Parathyroid adenoma (tissue), 2 donors: ENCODE measurements at regions not wholly inside any gene's neighbourhood (a gene's known extent, or its start where the extent isn't known, plus 50 kb on each side); places are given as distances from the start of the nearest gene placed in this dataset.
"Not testable (repeated sequence)": the region's sequence is repeated elsewhere in the genome, so short reads cannot be mapped to it uniquely, and the experiment has no call there.

Experiments
- H2AFZ ChIP-seq: fragments of 300-600 bp; sonication (generic); one replicate; pipeline ENCODE4 v1.7.0; 2017; ENCODE audit warnings: antibody characterized with exemption, mild to moderate bottlenecking
- H3K27ac ChIP-seq: fragments of 300-600 bp; sonication (generic); one replicate; pipeline ENCODE4 v1.7.0; 2017
- H3K27me3 ChIP-seq: fragments of 300-600 bp; sonication (generic); one replicate; pipeline ENCODE4 v1.7.0; 2017; ENCODE audit warnings: low read length; ENCODE audit not compliant: control insufficient read depth, insufficient read depth
- H3K36me3 ChIP-seq: fragments of 300-600 bp; sonication (generic); one replicate; pipeline ENCODE4 v1.7.0; 2017; ENCODE audit warnings: low read length; ENCODE audit not compliant: control insufficient read depth, insufficient read depth
- H3K4me1 ChIP-seq: fragments of 300-600 bp; sonication (generic); one replicate; pipeline ENCODE4 v1.7.0; 2017; ENCODE audit warnings: control low read depth
- H3K4me2 ChIP-seq: fragments of 300-600 bp; sonication (generic); one replicate; pipeline ENCODE4 v1.7.0; 2017; ENCODE audit warnings: low read length
- H3K4me3 ChIP-seq: fragments of 300-600 bp; sonication (generic); one replicate; pipeline ENCODE4 v1.7.0; 2017; ENCODE audit warnings: low read depth, low read length
- H3K79me2 ChIP-seq: fragments of 300-600 bp; sonication (generic); one replicate; pipeline ENCODE4 v1.7.0; 2017; ENCODE audit warnings: control low read depth
- H3K9ac ChIP-seq: fragments of 300-600 bp; sonication (generic); one replicate; pipeline ENCODE4 v1.7.0; 2017; ENCODE audit warnings: mild to moderate bottlenecking
- H3K9me3 ChIP-seq: fragments of 300-600 bp; sonication (generic); one replicate; pipeline ENCODE4 v1.7.0; 2017; ENCODE audit warnings: low read length; ENCODE audit not compliant: control insufficient read depth
- CTCF ChIP-seq: fragments of 300-600 bp; sonication (generic); IDR thresholded peaks from one replicate; pipeline ENCODE4 v1.7.0; 2017; ENCODE audit warnings: antibody characterized with exemption, mild to moderate bottlenecking
- donor health status: primary hyperparathyroidism.

- no peaks in the 10 kb centered on the region for H3K36me3 ChIP-seq
- H3K27me3 ChIP-seq, result no peaks in the 10 kb centered on the region
- no peak overlapping the region for H3K4me2 ChIP-seq
- H3K4me3 ChIP-seq, result no peak overlapping the region
- no peaks in the 10 kb centered on the region for H3K4me1 ChIP-seq
- no peak for TF ChIP-seq CTCF
- H3K79me2 ChIP-seq, result no peaks in the 10 kb centered on the region
- no peak overlapping the region for H3K27ac ChIP-seq
- H2AFZ ChIP-seq, result no peak overlapping the region
- H3K9ac ChIP-seq, result no peak overlapping the region
- no peaks in the 10 kb centered on the region for H3K9me3 ChIP-seq
These were observed 286.1 kb downstream of the RAB38 start for GRCh38 chr11:87889126-87889525.

GRCh38 chr11:87885084-87885483 lies 290.2 kb downstream of the RAB38 start:
- H3K4me2 ChIP-seq, H3K4me1 ChIP-seq, H3K36me3 ChIP-seq, H3K79me2 ChIP-seq, H3K27ac ChIP-seq, H3K27me3 ChIP-seq, H2AFZ ChIP-seq, H3K9me3 ChIP-seq, H3K9ac ChIP-seq, H3K4me3 ChIP-seq: not testable (repeated sequence)

- Histone ChIP-seq H3K9ac (no peak overlapping the region), H3K4me2 (no peak overlapping the region)
These were observed 296.1 kb downstream of the RAB38 start for GRCh38 chr11:87879118-87879517.

GRCh38 chr11:87878373-87878825 lies 296.8 kb downstream of the RAB38 start:
- H2AFZ ChIP-seq, result no peak overlapping the region
- no peaks in the 10 kb centered on the region for H3K27me3 ChIP-seq
- no peaks in the 10 kb centered on the region for H3K9me3 ChIP-seq
- no peak overlapping the region for H3K27ac ChIP-seq
- no peaks in the 10 kb centered on the region for H3K4me1 ChIP-seq
- no peak overlapping the region for H3K9ac ChIP-seq
- H3K36me3 ChIP-seq, result no peaks in the 10 kb centered on the region
- H3K4me2 ChIP-seq, result no peak overlapping the region
- H3K79me2 ChIP-seq, result no peaks in the 10 kb centered on the region
- no peak for TF ChIP-seq CTCF
- no peak overlapping the region for H3K4me3 ChIP-seq

More at GRCh38 chr11:87879118-87879517, 296.1 kb downstream of the RAB38 start:
- TF ChIP-seq CTCF, result no peak
- H3K79me2 ChIP-seq, result no peaks in the 10 kb centered on the region
- no peak overlapping the region for H3K27ac ChIP-seq
- H3K4me3 ChIP-seq, result no peak overlapping the region
- no peaks in the 10 kb centered on the region for H3K9me3 ChIP-seq
- no peaks in the 10 kb centered on the region for H3K27me3 ChIP-seq
- no peak overlapping the region for H2AFZ ChIP-seq
- H3K36me3 ChIP-seq, result no peaks in the 10 kb centered on the region
- no peaks in the 10 kb centered on the region for H3K4me1 ChIP-seq

GRCh38 chr11:87871056-87871455 lies 304.2 kb downstream of the RAB38 start:
- no peaks in the 10 kb centered on the region for H3K36me3 ChIP-seq
- no peak overlapping the region for H3K4me3 ChIP-seq
- TF ChIP-seq CTCF, result no peak
- no peak overlapping the region for H3K4me2 ChIP-seq
- no peak overlapping the region for H3K27ac ChIP-seq
- H3K27me3 ChIP-seq, result no peaks in the 10 kb centered on the region
- H3K9me3 ChIP-seq, result no peaks in the 10 kb centered on the region
- no peaks in the 10 kb centered on the region for H3K4me1 ChIP-seq
- no peak overlapping the region for H3K9ac ChIP-seq
- H2AFZ ChIP-seq, result no peak overlapping the region
- H3K79me2 ChIP-seq, result no peaks in the 10 kb centered on the region
